Nephron progenitor cell (in vitro differentiated cells): ENCODE measurements at regions not wholly inside any gene's neighbourhood (a gene's known extent, or its start where the extent isn't known, plus 50 kb on each side); places are given as distances from the start of the nearest gene placed in this dataset.
"Not testable (repeated sequence)": the region's sequence is repeated elsewhere in the genome, so short reads cannot be mapped to it uniquely, and the experiment has no call there.

ENCODE experiments used
- DNase-seq: peaks from one replicate; pipeline ENCODE4 v3.0.0; 2021
- H3K27ac Mint-ChIP-seq: 2 replicates; pipeline ENCODE4 v1.8.0; 2021; ENCODE audit warnings: mild to moderate bottlenecking, moderate library complexity, mixed read lengths
- H3K27me3 Mint-ChIP-seq: 2 replicates; pipeline ENCODE4 v1.8.0; 2021; ENCODE audit warnings: mild to moderate bottlenecking, low read depth, mixed read lengths; ENCODE audit not compliant: poor library complexity
- H3K36me3 Mint-ChIP-seq: 2 replicates; pipeline ENCODE4 v1.8.0; 2021; ENCODE audit warnings: low read depth, mixed read lengths
- H3K4me1 Mint-ChIP-seq: 2 replicates; pipeline ENCODE4 v1.8.0; 2021; ENCODE audit warnings: mixed read lengths
- H3K4me3 Mint-ChIP-seq: 2 replicates; pipeline ENCODE4 v1.8.0; 2021; ENCODE audit warnings: mild to moderate bottlenecking, moderate library complexity, mixed read lengths
- H3K9me3 Mint-ChIP-seq: 2 replicates; pipeline ENCODE4 v1.8.0; 2021; ENCODE audit warnings: mild to moderate bottlenecking, moderate library complexity, mixed read lengths
- CTCF ChIP-seq: fragments of 200-600 bp; sonication (generic); IDR thresholded peaks from 2 replicates; pipeline ENCODE4 v1.5.0; 2021; ENCODE audit warnings: antibody characterized with exemption

- H3K4me3 Mint-ChIP-seq: no peak overlapping the region
- H3K27ac Mint-ChIP-seq: no peak overlapping the region
- no peak for TF ChIP-seq CTCF
- H3K27me3 Mint-ChIP-seq: no peaks in the 10 kb centered on the region
- DNase-seq: no peak
- no peaks in the 10 kb centered on the region for H3K36me3 Mint-ChIP-seq
- H3K9me3 Mint-ChIP-seq: no peaks in the 10 kb centered on the region
- H3K4me1 Mint-ChIP-seq: peaks cover 37% of the 10 kb centered on the region
These were observed 766.9 kb downstream of the TDRD15 start for GRCh38 chr2:21890716-21891115.

GRCh38 chr2:21891191-21891590 is 767.4 kb downstream of the TDRD15 start:
- H3K27ac Mint-ChIP-seq: no peak overlapping the region
- H3K9me3 Mint-ChIP-seq: no peaks in the 10 kb centered on the region
- peak; percentile 24 for DNase-seq
- H3K4me3 Mint-ChIP-seq: no peak overlapping the region
- no peak for TF ChIP-seq CTCF
- H3K36me3 Mint-ChIP-seq: no peaks in the 10 kb centered on the region
- no peaks in the 10 kb centered on the region for H3K27me3 Mint-ChIP-seq
- H3K4me1 Mint-ChIP-seq: peaks cover 37% of the 10 kb centered on the region

GRCh38 chr2:21892140-21892539 is 768.4 kb downstream of the TDRD15 start:
- H3K27ac Mint-ChIP-seq: no peak overlapping the region
- no peak for TF ChIP-seq CTCF
- DNase-seq: no peak
- peaks cover 36% of the 10 kb centered on the region for H3K4me1 Mint-ChIP-seq
- H3K36me3 Mint-ChIP-seq: no peaks in the 10 kb centered on the region
- H3K9me3 Mint-ChIP-seq: no peaks in the 10 kb centered on the region
- H3K27me3 Mint-ChIP-seq: no peaks in the 10 kb centered on the region
- no peak overlapping the region for H3K4me3 Mint-ChIP-seq

GRCh38 chr2:21895200-21895599 is 771.4 kb downstream of the TDRD15 start:
- Mint-ChIP-seq H3K4me1 (peaks cover 16% of the 10 kb centered on the region), H3K36me3 (no peaks in the 10 kb centered on the region), H3K27ac (no peak overlapping the region), H3K27me3 (no peaks in the 10 kb centered on the region), H3K9me3 (no peaks in the 10 kb centered on the region), H3K4me3 (no peak overlapping the region)
- DNase-seq: no peak
- no peak for TF ChIP-seq CTCF

- not testable (repeated sequence) for H3K36me3 Mint-ChIP-seq, DNase-seq, H3K4me3 Mint-ChIP-seq, H3K27ac Mint-ChIP-seq, H3K4me1 Mint-ChIP-seq, H3K9me3 Mint-ChIP-seq, H3K27me3 Mint-ChIP-seq
These were observed 785.1 kb downstream of the TDRD15 start for GRCh38 chr2:21908712-21909380.

GRCh38 chr2:21910832-21911507 is 787.2 kb downstream of the TDRD15 start:
- Mint-ChIP-seq H3K27ac (no peak overlapping the region), H3K4me3 (no peak overlapping the region), H3K27me3 (peaks cover 4% of the 10 kb centered on the region), H3K36me3 (no peaks in the 10 kb centered on the region), H3K4me1 (no peaks in the 10 kb centered on the region), H3K9me3 (peaks cover 4% of the 10 kb centered on the region)
- DNase-seq: no peak
- no peak for TF ChIP-seq CTCF
